Hepatocyte (in vitro differentiated cells): ENCODE measurements at regions not wholly inside any gene's neighbourhood (a gene's known extent, or its start where the extent isn't known, plus 50 kb on each side); places are given as distances from the start of the nearest gene placed in this dataset.

Experiments used
- DNase-seq: peaks from one replicate; pipeline ENCODE4 v3.0.0-alpha.2; 2016; ENCODE audit warnings: low spot score
- H2AFZ ChIP-seq: fragments of 200-600 bp; sonication (generic); 2 replicates; pipeline ENCODE4 v1.6.0; 2016; ENCODE audit warnings: antibody characterized with exemption, mild to moderate bottlenecking
- H3K27ac ChIP-seq: fragments of 200-600 bp; sonication (generic); 2 replicates; pipeline ENCODE4 v1.5.1; 2016; ENCODE audit warnings: mild to moderate bottlenecking
- H3K27me3 ChIP-seq: fragments of 200-600 bp; sonication (generic); 2 replicates; pipeline ENCODE4 v1.6.1; 2016
- H3K36me3 ChIP-seq: fragments of 200-600 bp; sonication (generic); replicated peaks from 2 replicates; pipeline ENCODE4 v1.5.1; 2016; ENCODE audit warnings: low read depth; ENCODE audit not compliant: insufficient read depth
- H3K4me1 ChIP-seq: fragments of 200-600 bp; sonication (generic); 2 replicates; pipeline ENCODE4 v1.5.1; 2016; ENCODE audit warnings: mild to moderate bottlenecking, moderate library complexity; ENCODE audit not compliant: insufficient read depth
- H3K4me2 ChIP-seq: fragments of 200-600 bp; sonication (generic); 2 replicates; pipeline ENCODE4 v1.6.0; 2016
- H3K4me3 ChIP-seq: fragments of 200-600 bp; sonication (generic); 2 replicates; pipeline ENCODE4 v1.5.1; 2016; ENCODE audit warnings: mild to moderate bottlenecking
- H3K79me2 ChIP-seq: fragments of 200-600 bp; sonication (generic); 2 replicates; pipeline ENCODE4 v1.6.0; 2017; ENCODE audit warnings: mild to moderate bottlenecking
- H3K9me2 ChIP-seq: fragments of 200-600 bp; sonication (generic); replicated peaks from 2 replicates; pipeline ENCODE4 v1.6.0; 2017; ENCODE audit warnings: mild to moderate bottlenecking; ENCODE audit not compliant: insufficient read depth
- H3K9me3 ChIP-seq: fragments of 200-600 bp; sonication (generic); 2 replicates; pipeline ENCODE4 v1.5.1; 2016; ENCODE audit warnings: low read depth, mild to moderate bottlenecking
- H4K20me1 ChIP-seq: fragments of 200-600 bp; sonication (generic); 2 replicates; pipeline ENCODE4 v1.6.0; 2016; ENCODE audit warnings: mild to moderate bottlenecking; ENCODE audit not compliant: insufficient read depth, poor library complexity, severe bottlenecking
- CTCF ChIP-seq: fragments of 200-600 bp; sonication (generic); IDR thresholded peaks from 2 replicates; pipeline ENCODE4 v1.5.1; 2016; ENCODE audit warnings: antibody characterized with exemption, mild to moderate bottlenecking; ENCODE audit not compliant: poor library complexity
- EZH2 ChIP-seq: fragments of 200-600 bp; sonication (generic); IDR thresholded peaks from 2 replicates; pipeline ENCODE4 v1.6.1; 2016; ENCODE audit warnings: antibody characterized with exemption, mild to moderate bottlenecking, borderline replicate concordance
- EZH2phosphoT487 ChIP-seq: fragments of 200-600 bp; sonication (generic); IDR thresholded peaks from one replicate; pipeline ENCODE4 v1.6.1; 2018; ENCODE audit warnings: antibody characterized with exemption, mild to moderate bottlenecking, low read depth, moderate library complexity; ENCODE audit not compliant: unreplicated experiment, severe bottlenecking
- WGBS: methylation state at CpG from one replicate; pipeline ENCODE4 v1.1.6; 2016; ENCODE audit warnings: low lambda C conversion rate; ENCODE audit errors: missing lambda C conversion rate; 5-methylcytosine and 5-hydroxymethylcytosine counted together

- WGBS, result 79% methylated on average over 3 of the region's 3 CpGs
Observed at GRCh38 chr22:34769361-34769760, 296.6 kb upstream of the ISX start.

GRCh38 chr22:34776817-34777216, 289.1 kb upstream of the ISX start:
- no peaks in the 10 kb centered on the region for H4K20me1 ChIP-seq
- no peaks in the 10 kb centered on the region for H3K79me2 ChIP-seq
- H3K27ac ChIP-seq, result no peak overlapping the region
- no peak overlapping the region for H3K4me3 ChIP-seq
- H3K4me1 ChIP-seq, result no peaks in the 10 kb centered on the region
- no peak for DNase-seq
- no peaks in the 10 kb centered on the region for H3K36me3 ChIP-seq
- H2AFZ ChIP-seq, result no peak overlapping the region
- WGBS, result 46% methylated on average over 3 of the region's 3 CpGs
- TF ChIP-seq EZH2, result no peak
- TF ChIP-seq CTCF, result no peak
- TF ChIP-seq EZH2phosphoT487, result no peak
- no peaks in the 10 kb centered on the region for H3K27me3 ChIP-seq
- H3K9me2 ChIP-seq, result no peaks in the 10 kb centered on the region
- no peak overlapping the region for H3K4me2 ChIP-seq
- no peaks in the 10 kb centered on the region for H3K9me3 ChIP-seq

More at GRCh38 chr22:34769361-34769760, 296.6 kb upstream of the ISX start:
- TF ChIP-seq CTCF, result no peak
- Histone ChIP-seq H4K20me1 (no peaks in the 10 kb centered on the region), H3K4me1 (no peaks in the 10 kb centered on the region), H3K79me2 (no peaks in the 10 kb centered on the region), H3K9me2 (no peaks in the 10 kb centered on the region), H3K27me3 (no peaks in the 10 kb centered on the region), H3K36me3 (no peaks in the 10 kb centered on the region), H3K4me3 (no peak overlapping the region), H3K9me3 (no peaks in the 10 kb centered on the region), H3K27ac (no peak overlapping the region), H3K4me2 (no peak overlapping the region), H2AFZ (no peak overlapping the region)
- no peak for DNase-seq

- Histone ChIP-seq H3K9me3 (no peaks in the 10 kb centered on the region), H3K27ac (no peak overlapping the region), H3K27me3 (no peaks in the 10 kb centered on the region), H3K4me3 (no peak overlapping the region), H3K36me3 (no peaks in the 10 kb centered on the region), H2AFZ (no peak overlapping the region), H3K79me2 (no peaks in the 10 kb centered on the region), H3K4me2 (no peak overlapping the region), H3K9me2 (no peaks in the 10 kb centered on the region), H4K20me1 (no peaks in the 10 kb centered on the region), H3K4me1 (no peaks in the 10 kb centered on the region)
- TF ChIP-seq EZH2, result no peak
- TF ChIP-seq CTCF, result no peak
- TF ChIP-seq EZH2phosphoT487, result no peak
- DNase-seq, result no peak
Observed at GRCh38 chr22:34781681-34782080, 284.3 kb upstream of the ISX start.

- Histone ChIP-seq H3K9me2 (no peaks in the 10 kb centered on the region), H4K20me1 (no peaks in the 10 kb centered on the region), H3K9me3 (no peaks in the 10 kb centered on the region), H3K4me3 (no peak overlapping the region), H3K79me2 (no peaks in the 10 kb centered on the region), H3K4me2 (no peak overlapping the region), H3K4me1 (no peaks in the 10 kb centered on the region), H3K27ac (no peak overlapping the region), H3K36me3 (no peaks in the 10 kb centered on the region), H2AFZ (no peak overlapping the region), H3K27me3 (no peaks in the 10 kb centered on the region)
- DNase-seq, result no peak
- WGBS, result 73% methylated on average over 5 of the region's 5 CpGs
- no peak for TF ChIP-seq CTCF
- TF ChIP-seq EZH2phosphoT487, result no peak
- TF ChIP-seq EZH2, result no peak
Observed at GRCh38 chr22:34783436-34783835, 282.5 kb upstream of the ISX start.
